MCF 10A (cell line): ENCODE measurements at regions not wholly inside any gene's neighbourhood (a gene's known extent, or its start where the extent isn't known, plus 50 kb on each side); places are given as distances from the start of the nearest gene placed in this dataset.
"Not testable (repeated sequence)": the region's sequence is repeated elsewhere in the genome, so short reads cannot be mapped to it uniquely, and the experiment has no call there.

Source experiments
- BruUV-seq: library from RNA; stranded (reverse); fragments of 400-500 nt; replicated peaks from 2 replicates; lab custom pipeline; 2021; lab: Mats Ljungman, UMichigan
- CTCF ChIA-PET: fragments of 300-600 bp; sonication (Branson Sonifier 250); formaldehyde crosslinking; extraction: SDS; loops from one replicate; lab custom pipeline; 2021; ENCODE audit warnings: antibody characterized with exemption, inconsistent platforms; lab: Yijun Ruan, JAX
- POLR2A ChIA-PET: fragments of 300-600, 350-650 bp; sonication (Branson Sonifier 250); formaldehyde crosslinking; extraction: SDS; loops from one replicate; lab custom pipeline; 2020; ENCODE audit warnings: antibody characterized with exemption, inconsistent platforms; lab: Yijun Ruan, JAX
- DNase-seq: peaks from one replicate; pipeline ENCODE4 v3.0.0-alpha.2; 2018; ENCODE audit not compliant: unreplicated experiment
- H3K27ac Mint-ChIP-seq: one replicate; pipeline ENCODE4 v1.8.0; 2022; ENCODE audit warnings: mild to moderate bottlenecking, low read depth, mixed read lengths; ENCODE audit not compliant: unreplicated experiment
- H3K27me3 Mint-ChIP-seq: one replicate; pipeline ENCODE4 v1.8.0; 2022; ENCODE audit warnings: mixed read lengths; ENCODE audit not compliant: insufficient read depth, unreplicated experiment
- H3K36me3 Mint-ChIP-seq: one replicate; pipeline ENCODE4 v1.8.0; 2022; ENCODE audit warnings: mild to moderate bottlenecking, moderate library complexity, mixed read lengths; ENCODE audit not compliant: insufficient read depth, unreplicated experiment
- H3K4me1 Mint-ChIP-seq: one replicate; pipeline ENCODE4 v1.8.0; 2022; ENCODE audit warnings: mixed read lengths; ENCODE audit not compliant: insufficient read depth, unreplicated experiment
- H3K4me3 Mint-ChIP-seq: one replicate; pipeline ENCODE4 v1.8.0; 2022; ENCODE audit warnings: mild to moderate bottlenecking, moderate library complexity, mixed read lengths; ENCODE audit not compliant: unreplicated experiment
- H3K9me3 Mint-ChIP-seq: one replicate; pipeline ENCODE4 v1.8.0; 2022; ENCODE audit warnings: mixed read lengths; ENCODE audit not compliant: unreplicated experiment
- intact Hi-C: fragments of 100-400 bp; cut with micrococcal nuclease; formaldehyde crosslinking; loops from 2 replicates; pipeline ENCODE4 v1.14.1; 2022

DNA sequence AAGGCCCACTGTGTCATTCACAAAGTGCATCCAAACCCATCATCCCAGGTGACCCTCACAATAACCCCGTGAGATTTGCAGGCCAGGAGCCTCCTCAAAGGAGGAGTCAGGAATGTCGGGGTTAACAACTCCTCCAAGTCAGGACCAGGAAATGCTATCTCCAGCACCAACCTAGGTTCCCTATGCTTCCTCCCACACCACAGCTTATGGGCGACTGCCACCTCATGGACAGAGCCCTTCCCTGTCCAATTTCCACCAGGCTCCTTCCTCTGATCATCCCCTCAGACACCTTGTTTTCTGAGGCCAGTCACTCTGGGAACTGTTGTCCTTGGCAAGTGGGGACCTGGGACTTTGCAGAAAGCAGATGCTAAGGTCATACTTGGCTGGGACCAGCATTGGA lies 77.8 kb downstream of the LIMS3 start:
- DNase-seq, H3K27me3 Mint-ChIP-seq, POLR2A ChIA-PET, H3K27ac Mint-ChIP-seq, H3K4me3 Mint-ChIP-seq, CTCF ChIA-PET, H3K36me3 Mint-ChIP-seq, intact Hi-C loops, H3K9me3 Mint-ChIP-seq, H3K4me1 Mint-ChIP-seq, BruUV-seq: not testable (repeated sequence)

DNA sequence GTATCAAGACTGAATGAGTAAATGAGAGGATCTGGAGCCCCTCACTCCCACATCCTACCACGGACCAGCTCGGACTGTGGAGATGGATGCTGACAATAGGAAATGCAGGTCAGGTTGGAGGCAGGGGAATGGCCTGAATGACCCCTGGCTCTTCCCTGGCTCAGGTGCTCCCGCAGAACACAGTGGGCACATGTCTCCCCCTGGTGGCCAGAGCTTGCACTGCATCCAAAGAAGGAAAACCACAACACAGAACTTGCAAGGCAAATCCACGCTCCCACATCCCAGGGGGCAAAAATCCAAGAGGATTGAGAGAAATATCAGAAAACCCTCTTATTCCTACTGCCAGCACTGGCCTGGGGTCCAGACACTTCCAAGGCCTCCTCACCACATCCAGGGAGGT lies 82.3 kb downstream of the LIMS3 start:
- H3K36me3 Mint-ChIP-seq, intact Hi-C loops, CTCF ChIA-PET, H3K4me3 Mint-ChIP-seq, H3K27ac Mint-ChIP-seq, DNase-seq, H3K9me3 Mint-ChIP-seq, H3K4me1 Mint-ChIP-seq, H3K27me3 Mint-ChIP-seq, BruUV-seq, POLR2A ChIA-PET: not testable (repeated sequence)

DNA sequence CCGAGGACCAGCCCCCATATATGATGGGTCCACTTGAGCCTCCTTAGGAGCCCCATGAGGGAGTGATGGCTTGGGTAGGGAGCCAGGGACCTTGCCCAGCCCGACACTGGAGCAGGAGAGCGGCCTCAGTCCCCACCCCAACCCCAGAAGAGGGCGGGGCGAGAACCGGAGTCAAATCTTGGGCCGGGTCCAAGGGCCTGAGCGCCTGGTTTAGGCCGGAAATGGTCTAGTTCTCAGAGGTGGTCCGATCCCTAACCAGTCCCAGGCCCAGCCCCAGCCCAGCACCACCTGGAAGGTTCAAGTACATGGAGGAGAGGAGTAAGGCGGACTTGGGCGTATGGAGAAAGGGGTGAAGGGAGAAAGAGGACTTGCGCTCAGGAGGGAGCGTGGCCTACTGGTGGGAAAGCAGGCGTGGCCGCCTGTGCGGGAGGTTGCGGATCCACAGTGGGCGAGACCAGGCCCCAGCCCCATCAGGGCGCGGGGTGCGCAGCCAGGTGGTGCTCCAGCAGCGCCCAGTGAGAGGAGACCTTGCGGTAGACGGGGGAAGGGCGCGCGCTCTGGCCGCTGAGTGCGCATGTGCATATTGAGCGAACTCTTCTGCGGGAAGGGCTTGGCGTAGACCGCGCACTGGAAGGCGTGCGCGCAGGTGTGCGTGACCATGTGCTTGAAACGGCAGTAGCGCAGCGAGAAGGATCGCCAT lies 88.1 kb downstream of the LIMS3 start:
- H3K4me3 Mint-ChIP-seq, CTCF ChIA-PET, POLR2A ChIA-PET, H3K36me3 Mint-ChIP-seq, H3K9me3 Mint-ChIP-seq, BruUV-seq, H3K27me3 Mint-ChIP-seq, H3K4me1 Mint-ChIP-seq, H3K27ac Mint-ChIP-seq, DNase-seq, intact Hi-C loops: not testable (repeated sequence)

DNA sequence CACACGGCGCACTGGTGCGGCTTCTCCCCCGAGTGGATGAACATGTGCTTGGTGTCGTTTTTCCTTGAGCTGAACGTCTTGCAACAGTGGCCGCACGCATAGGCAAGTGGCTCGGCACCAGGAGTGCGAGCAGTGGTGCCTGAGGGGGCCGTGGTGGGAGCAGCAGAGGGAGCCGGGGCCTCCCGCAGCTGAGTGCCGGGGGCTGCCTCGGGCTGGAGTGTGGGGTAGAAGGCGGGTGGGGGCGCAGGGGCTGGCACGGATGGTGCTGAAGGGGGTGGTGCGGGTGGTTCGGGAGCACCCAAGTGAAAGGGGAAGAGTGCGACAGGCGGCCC lies 88.6 kb downstream of the LIMS3 start:
- intact Hi-C loops, H3K27ac Mint-ChIP-seq, H3K4me1 Mint-ChIP-seq, CTCF ChIA-PET, H3K27me3 Mint-ChIP-seq, H3K36me3 Mint-ChIP-seq, H3K9me3 Mint-ChIP-seq, H3K4me3 Mint-ChIP-seq, DNase-seq, POLR2A ChIA-PET, BruUV-seq: not testable (repeated sequence)

DNA sequence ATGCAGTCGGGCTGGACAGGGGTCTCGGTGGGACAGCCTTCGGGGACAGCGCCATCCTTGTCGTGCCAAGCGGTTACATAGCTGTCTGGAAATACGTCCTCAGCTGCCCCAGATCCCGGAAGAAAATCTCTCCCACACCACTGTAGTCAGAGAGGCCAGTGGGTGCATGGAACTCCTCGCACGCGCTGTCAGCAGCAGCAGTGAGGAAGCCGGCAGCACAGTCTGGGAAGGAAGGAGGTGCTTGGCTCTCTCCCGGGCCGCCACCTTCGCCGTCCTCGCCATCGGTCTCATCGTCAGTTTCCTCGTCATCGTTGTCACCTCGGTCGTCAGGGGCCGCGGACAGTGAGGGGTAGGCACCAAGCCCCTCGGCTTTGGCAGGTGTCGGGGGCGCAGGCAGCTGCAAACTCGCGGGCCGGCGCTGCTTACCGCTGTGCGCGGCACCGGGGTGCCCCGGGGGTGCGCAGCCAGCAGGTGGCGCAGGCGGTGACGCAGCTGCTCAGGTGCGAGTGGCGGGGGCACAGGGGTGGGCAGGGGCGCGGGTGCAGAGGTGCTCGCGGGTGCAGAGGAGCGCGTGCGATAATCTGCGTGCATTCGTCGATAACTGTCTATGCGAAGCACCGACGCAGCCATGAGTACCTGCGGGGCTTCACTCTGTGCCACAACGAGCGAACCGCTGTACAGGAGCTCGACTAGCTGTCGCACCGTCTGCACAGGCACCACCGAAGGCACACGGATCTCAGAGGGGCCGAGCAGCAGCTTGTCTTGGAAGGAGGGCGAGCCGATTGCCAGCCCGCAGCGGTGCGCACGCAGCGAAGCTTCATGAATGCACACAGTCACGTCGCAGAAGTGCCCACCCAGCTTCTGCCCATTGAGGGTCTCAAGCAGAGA lies 89.2 kb downstream of the LIMS3 start:
- H3K9me3 Mint-ChIP-seq, H3K4me3 Mint-ChIP-seq, BruUV-seq, H3K36me3 Mint-ChIP-seq, intact Hi-C loops, H3K4me1 Mint-ChIP-seq, H3K27me3 Mint-ChIP-seq, CTCF ChIA-PET, H3K27ac Mint-ChIP-seq, DNase-seq, POLR2A ChIA-PET: not testable (repeated sequence)

DNA sequence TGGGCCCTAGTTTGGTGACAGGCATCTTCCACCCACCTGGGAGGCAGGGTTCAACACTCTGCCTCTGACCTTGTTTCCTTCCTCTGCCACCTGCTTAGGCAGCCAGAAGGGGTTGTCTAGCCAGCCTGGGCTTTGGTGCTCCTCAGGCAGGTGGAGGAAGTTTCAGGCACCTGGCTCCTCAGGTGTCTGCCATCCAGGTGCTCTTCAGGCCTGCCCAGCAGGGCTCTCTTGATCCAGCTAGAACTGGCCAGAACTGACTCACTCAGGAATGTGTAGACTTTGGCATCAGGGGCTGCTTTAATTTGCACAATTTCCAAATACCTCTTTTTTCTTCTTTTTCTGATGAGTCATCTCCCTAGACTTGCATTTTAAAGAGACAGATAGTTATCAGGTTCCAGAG lies 100.9 kb downstream of the LIMS3 start:
- BruUV-seq, POLR2A ChIA-PET, H3K36me3 Mint-ChIP-seq, H3K4me3 Mint-ChIP-seq, H3K9me3 Mint-ChIP-seq, DNase-seq, H3K4me1 Mint-ChIP-seq, intact Hi-C loops, H3K27me3 Mint-ChIP-seq, CTCF ChIA-PET: not testable (repeated sequence)
- peak overlapping the region; percentile 39 for H3K27ac Mint-ChIP-seq

DNA sequence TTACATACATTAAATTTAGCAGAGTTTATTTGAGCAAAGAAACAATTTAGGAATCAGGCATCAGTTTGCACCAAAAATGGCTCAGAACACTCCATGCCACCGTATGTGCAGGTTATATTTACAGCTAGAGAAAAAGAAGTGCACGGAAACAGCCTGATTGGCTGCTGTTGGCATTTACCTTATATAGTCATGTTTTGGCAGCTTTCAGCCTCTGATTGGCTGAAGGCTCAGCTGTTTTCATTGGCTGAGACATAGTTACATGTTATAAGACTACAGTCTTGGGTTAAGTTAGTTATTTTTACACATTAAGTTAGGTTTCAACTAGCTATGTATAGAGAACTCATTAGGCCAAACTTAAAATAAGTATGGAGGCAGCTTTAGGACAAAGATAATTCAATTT lies 104.0 kb downstream of the LIMS3 start:
- intact Hi-C loops, H3K9me3 Mint-ChIP-seq, H3K36me3 Mint-ChIP-seq, H3K27me3 Mint-ChIP-seq, H3K4me3 Mint-ChIP-seq, CTCF ChIA-PET, H3K27ac Mint-ChIP-seq, BruUV-seq, H3K4me1 Mint-ChIP-seq, DNase-seq, POLR2A ChIA-PET: not testable (repeated sequence)

DNA sequence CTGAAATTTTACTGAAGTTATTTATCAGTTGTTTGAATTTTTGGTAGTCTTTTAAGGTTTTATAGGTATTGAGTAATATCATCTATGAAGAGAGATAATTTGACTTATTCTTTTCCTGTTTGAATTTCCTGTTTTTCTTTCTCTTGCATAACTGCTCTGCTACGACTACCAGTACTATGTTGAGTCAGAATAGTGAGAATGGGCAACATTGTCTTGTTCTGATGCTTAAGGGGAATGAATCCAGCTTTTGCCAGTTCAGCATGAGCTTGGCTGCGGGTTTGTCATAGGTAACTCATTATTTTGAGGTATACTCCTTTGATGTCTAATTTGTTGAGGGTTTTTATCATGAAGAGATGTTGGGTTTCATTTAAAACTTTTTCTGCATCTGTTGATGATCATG lies 102.2 kb downstream of the MALL start:
- CTCF ChIA-PET, H3K4me3 Mint-ChIP-seq, H3K36me3 Mint-ChIP-seq, H3K9me3 Mint-ChIP-seq, POLR2A ChIA-PET, BruUV-seq, H3K27ac Mint-ChIP-seq, DNase-seq, H3K27me3 Mint-ChIP-seq, H3K4me1 Mint-ChIP-seq, intact Hi-C loops: not testable (repeated sequence)

DNA sequence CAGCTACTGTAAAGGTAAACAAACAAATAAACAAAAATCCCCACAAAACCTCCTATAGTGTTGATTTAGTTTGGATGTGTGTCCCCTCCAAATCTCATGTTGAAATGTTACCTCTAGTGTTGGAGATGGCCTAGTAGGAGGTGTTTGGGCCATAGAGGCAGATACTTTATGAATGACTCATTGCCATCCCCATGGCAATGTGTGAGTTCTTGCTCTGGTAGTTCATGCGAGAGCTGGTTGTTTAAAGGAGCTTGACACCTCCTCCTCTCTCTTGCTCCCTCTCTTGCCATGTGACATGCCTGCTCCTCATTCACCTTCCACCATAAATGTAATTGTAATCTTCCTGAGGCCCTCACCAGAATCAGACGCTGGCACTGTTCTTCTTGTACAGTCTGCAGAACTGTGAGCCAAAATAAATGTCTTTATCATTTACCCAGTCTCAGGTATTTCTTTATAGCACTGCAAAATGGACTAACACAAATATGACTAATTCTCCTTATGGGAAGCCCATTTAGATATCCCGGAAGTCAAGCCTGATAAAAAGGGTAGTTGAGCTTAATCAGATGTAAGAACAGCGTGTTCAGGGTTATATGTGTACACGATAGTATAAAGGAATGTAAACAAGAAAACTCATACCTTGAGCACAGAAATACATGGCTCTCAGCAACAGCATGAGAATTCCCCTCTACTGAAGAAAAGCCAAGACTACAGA lies 99.1 kb downstream of the MALL start:
- CTCF ChIA-PET, H3K4me3 Mint-ChIP-seq, H3K36me3 Mint-ChIP-seq, H3K27me3 Mint-ChIP-seq, DNase-seq, POLR2A ChIA-PET, intact Hi-C loops, H3K4me1 Mint-ChIP-seq, H3K9me3 Mint-ChIP-seq, H3K27ac Mint-ChIP-seq: not testable (repeated sequence)
- TSS peak; percentile 68 for BruUV-seq
